DND-41 (cell line): ENCODE measurements at regions not wholly inside any gene's neighbourhood (a gene's known extent, or its start where the extent isn't known, plus 50 kb on each side); places are given as distances from the start of the nearest gene placed in this dataset.

Experiments used
- CTCF ChIP-seq: IDR thresholded peaks from 2 replicates; pipeline ENCODE4 v1.5.1; 2012; ENCODE audit warnings: borderline replicate concordance, low read length, moderate library complexity, mild to moderate bottlenecking; ENCODE audit not compliant: poor library complexity, severe bottlenecking; ENCODE audit errors: extremely low read depth
- EZH2 ChIP-seq: IDR thresholded peaks from 3 replicates; pipeline ENCODE4 v1.6.1; 2012; ENCODE audit warnings: borderline replicate concordance, low read depth, mild to moderate bottlenecking, moderate library complexity, low read length, inconsistent platforms; ENCODE audit not compliant: severe bottlenecking

GRCh38 chrX:1093121-1093520 lies 119.3 kb downstream of the CRLF2 start:
- TF ChIP-seq EZH2 (no peak), CTCF (no peak)
